GM18508 (cell line): ENCODE measurements at regions not wholly inside any gene's neighbourhood (a gene's known extent, or its start where the extent isn't known, plus 50 kb on each side); places are given as distances from the start of the nearest gene placed in this dataset.
"Not testable (repeated sequence)": the region's sequence is repeated elsewhere in the genome, so short reads cannot be mapped to it uniquely, and the experiment has no call there.

ENCODE experiments used
- ATAC-seq: cut with Tn5 transposase; IDR thresholded peaks from one replicate; pipeline ENCODE4 v1.9.1; 2021; ENCODE audit warnings: moderate number of reproducible peaks; ENCODE audit not compliant: insufficient read depth, unreplicated experiment

DNA sequence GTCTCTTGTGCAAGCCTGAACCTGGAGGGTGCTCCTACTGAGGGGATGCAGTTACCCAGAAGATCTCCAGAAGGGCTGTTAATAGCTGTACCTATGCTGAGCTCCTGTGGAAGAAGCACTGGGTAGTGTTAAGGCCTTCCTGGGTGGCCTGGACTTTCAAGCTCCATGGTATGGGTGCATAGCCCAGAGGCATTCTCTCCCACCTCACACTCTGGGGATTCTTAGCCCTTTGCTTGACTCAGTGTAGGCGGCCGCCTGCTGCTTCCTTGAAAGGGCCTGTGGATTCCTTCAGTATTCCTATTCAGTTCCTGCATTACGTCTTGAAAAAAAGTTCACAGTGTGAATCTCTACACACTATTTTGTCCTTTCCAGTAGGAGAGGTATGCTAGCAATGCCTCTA, 235.7 kb upstream of the MAGEB16 start:
- no peak for ATAC-seq

- no peak for ATAC-seq
These were observed 207.9 kb upstream of the MAGEB16 start for GRCh38 chrX:35590210-35590609.

GRCh38 chrX:35611562-35611961, 186.6 kb upstream of the MAGEB16 start:
- ATAC-seq: not testable (repeated sequence)

GRCh38 chrX:35617836-35618235, 180.3 kb upstream of the MAGEB16 start:
- ATAC-seq: no peak

DNA sequence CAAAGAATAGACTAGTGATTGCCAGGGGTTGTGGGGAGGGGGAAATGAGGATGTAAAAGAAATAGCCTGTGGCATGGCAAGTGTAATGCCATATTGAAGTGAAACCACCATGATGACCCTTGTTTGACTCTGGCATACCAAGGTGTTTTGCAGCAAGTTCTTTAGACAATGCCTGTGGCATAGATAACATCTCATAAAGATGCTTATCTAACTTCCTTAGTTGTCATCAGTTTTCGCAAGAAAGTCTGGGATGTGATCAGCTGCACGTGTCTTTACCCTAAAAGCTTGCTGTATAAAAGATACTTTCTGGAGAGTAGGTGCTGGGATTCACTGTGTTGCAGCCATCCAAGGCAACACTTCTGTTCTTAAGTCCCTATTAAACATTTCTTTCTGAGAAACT, 176.1 kb upstream of the MAGEB16 start:
- no peak for ATAC-seq

- no peak for ATAC-seq
These were observed 175.5 kb upstream of the MAGEB16 start for GRCh38 chrX:35622601-35623000.

DNA sequence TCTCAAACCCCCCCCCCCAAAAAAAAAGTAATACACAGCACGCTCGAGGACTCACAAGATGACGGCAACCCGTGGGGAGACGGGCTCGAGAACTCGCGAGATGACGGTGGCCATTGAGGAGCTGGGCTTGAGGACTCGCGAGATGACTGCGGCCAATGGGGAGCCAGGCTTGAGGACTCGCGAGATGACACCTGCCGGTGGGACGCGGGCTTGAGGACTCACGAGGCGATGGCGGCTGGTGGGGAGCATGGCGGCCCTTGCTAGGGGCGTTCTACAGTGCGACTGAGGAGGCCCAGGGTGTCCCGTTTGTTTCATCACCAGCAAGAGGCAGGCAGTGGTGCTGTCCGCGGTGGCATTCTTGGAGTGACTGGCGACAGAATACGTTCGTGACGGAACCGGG, 172.4 kb upstream of the MAGEB16 start:
- ATAC-seq: no peak

DNA sequence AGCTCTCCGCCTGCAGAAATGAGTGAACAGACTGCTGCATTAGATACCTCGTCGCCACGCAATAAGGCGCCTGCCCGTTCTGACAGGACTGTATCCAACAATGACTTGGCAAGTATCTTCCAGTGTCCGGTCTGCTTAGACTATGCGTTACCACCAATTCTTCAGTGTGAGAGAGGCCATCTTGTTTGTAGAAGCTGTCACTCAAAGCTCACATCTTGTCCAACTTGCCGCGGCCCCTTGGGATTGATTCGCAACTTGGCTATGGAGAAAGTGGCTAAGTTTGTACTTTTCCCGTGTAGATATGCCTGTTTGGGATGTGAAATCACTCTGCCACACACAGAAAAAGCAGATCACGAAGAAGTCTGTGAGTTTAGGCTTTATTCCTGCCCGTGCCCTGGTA, 172.0 kb upstream of the MAGEB16 start:
- ATAC-seq: no peak

- ATAC-seq: not testable (repeated sequence)
These were observed 162.2 kb upstream of the MAGEB16 start for GRCh38 chrX:35635971-35636370.

DNA sequence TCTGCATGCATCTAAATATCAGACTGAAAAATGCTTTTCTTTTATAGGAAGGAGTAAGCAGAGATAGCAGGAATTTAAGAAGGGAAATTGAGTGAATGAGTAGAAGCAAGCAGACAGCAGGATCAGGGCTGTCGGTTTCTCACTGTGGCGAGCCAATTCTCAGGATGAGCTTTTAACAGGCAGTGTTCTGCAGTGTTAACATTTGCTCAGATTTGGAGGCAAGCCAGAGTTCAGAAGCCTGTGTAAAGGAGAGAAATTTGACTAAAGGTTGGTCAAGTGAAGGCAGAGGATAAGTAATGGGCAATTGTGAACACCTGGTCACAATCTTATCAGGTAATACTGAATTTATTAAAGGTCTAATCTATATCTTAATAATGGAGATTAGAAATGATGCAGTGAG, 133.3 kb upstream of the MAGEB16 start:
- ATAC-seq: no peak

DNA sequence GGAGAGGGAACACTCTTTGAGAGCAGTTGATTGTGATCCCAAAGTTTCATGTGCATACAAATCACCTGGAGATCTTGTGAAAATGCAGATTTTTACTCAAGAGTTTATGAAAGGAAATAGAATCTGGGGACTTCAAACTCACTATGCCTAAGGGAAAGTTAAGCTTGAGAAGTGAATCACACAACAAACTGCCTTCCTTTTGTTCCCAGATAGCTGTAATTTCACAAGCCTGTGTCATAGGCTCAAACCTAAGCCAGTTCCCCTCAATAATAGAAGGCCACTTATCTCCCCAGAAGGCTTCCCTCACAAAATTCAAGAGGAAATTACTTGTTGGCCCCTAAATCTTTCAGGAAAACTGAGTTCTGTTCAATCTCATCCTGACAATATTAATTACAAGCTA, 132.8 kb upstream of the MAGEB16 start:
- ATAC-seq: no peak

DNA sequence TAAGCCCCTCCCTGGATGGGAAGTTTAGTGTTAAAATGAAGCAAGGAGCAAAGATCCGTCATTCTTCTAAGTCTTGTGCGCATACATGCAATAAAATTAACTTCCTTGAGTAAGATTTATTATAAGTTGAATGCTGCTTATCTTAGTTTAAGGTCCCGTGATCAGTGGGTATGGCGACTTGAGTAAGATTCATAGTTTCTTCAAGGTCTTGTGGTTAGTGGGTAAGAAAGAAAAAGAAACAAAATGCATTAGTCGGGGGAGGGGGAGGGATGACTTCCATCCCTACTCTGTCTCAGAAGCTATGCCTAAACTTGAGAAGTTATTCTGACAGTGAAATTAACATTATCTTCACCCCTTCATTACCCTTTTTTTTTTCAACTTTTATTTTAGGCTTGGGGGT, 127.3 kb upstream of the MAGEB16 start:
- no peak for ATAC-seq

GRCh38 chrX:35675151-35675550, 123.0 kb upstream of the MAGEB16 start:
- no peak for ATAC-seq

DNA sequence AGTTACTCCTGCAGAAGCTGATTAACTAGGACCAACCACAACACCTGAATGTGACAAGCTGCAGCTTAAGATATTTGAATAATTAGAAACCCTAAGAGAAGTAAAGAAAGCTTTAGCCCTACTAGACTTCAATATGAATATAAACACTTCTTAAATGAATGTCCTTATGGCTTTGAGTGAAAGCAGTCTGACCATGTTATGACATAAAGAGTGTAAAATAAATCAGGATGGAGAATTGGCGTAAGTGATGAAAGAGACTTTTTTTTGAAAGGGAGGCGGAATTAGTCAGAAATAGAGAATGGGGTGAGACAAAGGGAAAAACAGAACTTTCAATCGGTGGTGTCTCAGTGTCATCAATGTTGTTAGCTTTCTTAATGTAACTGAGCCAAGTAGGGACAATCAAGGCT, 117.2 kb upstream of the MAGEB16 start:
- ATAC-seq: no peak

DNA sequence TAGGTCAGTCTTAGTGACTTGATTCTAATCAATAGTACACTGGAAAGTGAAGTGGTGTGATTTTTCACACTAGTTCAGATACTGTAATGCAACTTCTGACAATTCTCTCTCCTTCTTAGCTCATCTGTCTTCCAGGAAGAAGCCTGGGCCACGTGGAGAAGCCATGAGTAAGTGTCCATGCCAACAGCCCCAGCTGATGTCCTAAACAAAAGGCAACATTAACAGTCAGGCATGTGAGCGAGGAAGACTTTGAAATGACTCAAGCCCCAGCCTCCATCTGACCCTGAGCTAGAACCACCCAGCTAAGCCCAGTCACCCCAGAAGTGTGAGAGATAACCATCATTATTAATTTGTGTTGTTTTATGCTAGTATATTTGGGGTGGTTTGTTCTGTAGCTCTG, 115.7 kb upstream of the MAGEB16 start:
- ATAC-seq: no peak

DNA sequence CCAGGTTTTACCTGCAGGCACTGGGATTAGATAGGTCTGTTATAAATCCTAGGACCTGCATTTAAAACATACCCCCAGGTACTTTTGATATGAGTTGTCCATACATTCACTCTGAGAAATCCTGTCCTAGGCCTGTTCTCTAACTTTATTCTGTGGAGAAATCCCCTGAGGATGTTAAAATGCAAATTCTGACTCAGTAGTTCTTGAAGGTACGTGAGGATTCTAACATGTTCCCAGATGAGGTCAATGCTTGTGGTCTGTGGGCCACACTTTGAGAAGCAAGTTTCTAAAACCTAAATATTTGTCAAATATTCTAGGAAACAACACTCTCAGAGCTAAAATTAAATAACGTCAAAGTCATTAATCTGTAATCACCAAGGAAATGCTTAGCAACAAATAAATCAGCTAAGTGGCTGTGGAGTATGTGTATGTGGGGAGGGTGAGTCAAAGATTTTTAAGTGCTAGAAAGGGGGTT, 101.3 kb upstream of the MAGEB16 start:
- ATAC-seq: no peak

DNA sequence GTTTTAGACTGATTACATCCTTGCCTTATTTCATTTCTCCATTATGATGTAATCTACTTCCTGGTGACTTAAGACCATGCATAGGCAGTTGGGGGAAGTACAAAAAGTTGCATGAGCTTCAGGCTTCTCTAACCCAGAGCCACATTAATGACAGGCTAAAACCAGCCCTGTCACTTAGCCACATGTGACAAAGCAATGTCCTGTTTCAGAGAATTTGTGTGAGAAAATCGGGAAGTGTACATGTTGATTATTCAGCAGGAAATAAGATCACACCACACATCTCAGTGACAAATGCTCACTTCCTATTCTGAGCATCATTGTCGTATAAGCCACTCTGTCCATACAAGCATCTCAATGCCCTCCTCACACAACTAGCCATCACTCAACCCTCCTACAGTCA, 98.5 kb upstream of the MAGEB16 start:
- ATAC-seq: no peak

- ATAC-seq: no peak
These were observed 98.0 kb upstream of the MAGEB16 start for GRCh38 chrX:35700121-35700520.

- ATAC-seq: no peak
These were observed 86.9 kb upstream of the MAGEB16 start for GRCh38 chrX:35711281-35711680.

DNA sequence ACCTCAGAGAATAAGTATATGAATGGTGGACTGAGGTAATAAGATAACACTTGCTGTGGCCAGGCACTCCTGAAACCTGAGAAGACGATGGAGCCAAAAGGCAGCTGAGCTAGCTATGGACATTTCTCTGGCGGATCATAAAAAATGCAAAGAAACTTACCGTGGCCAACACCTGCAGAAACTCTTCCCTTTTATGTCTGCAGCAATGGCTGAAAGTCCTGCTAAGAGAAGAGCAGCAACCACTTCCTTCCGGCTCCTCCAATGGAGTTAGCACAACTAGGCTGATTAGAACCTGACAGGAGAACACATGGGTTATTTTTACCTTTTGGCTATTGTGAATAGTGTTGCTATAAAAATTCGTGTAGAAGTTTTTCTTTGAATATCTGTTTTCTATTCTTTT, 76.0 kb upstream of the MAGEB16 start:
- ATAC-seq: no peak

DNA sequence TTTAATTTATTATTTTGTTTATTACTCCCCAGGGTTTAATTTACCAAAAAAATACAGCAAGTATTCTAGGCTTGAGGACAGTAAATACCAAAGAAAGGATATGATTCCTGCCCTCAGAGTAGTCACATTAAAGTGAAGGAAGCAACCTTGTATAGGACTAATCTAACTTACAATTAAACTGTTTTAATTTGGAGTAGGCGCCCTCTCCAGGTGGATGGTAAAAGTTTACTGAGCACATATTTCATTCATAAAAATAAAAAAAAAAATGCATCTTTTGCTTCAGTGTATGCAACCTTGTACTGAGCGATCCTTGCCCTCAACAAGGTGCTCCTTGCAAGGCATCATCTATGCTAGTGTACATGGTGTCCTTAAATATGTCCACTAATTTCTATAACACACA, 72.0 kb upstream of the MAGEB16 start:
- ATAC-seq: no peak

DNA sequence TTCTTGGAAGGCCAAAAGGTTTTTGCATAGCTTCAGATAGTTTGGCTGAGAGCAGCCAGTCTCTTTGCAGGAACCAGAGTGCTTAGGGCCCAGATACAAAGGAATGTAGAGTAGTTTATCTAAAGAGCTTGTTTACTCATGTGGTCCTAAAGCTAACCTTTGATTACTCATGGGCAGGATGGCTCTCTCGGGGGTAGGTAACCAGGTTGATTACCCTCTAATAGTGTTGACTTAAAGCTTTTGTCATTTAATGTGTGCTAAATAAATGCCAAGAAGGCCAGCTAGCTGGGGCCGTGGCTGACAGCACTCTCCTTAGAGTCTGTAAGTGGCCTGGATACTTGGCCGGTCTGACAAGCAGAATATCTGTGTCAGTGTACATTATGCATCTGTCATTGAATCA, 69.7 kb upstream of the MAGEB16 start:
- ATAC-seq: no peak

DNA sequence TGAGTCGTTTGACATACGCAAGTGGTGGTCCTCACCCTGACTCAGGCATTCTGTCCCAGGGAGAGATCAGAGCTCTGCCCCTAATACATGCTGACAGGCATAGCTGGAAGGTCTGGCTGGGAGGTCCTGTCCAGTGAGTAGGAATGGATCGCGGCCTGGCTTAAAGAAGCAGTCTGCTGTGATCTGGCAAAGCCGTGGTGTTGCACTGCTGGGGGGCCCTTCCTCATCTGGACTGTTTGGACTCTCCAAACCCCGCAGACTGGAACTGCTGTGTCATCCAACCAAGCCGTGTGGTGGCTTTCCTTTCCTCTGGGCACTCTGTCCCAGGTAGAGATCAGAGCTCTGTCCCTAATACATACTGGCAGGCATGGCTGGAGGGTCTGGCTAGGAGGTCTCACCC, 64.3 kb upstream of the MAGEB16 start:
- no peak for ATAC-seq
